ENCODE measurements at regions not wholly inside any gene's neighbourhood (a gene's known extent, or its start where the extent isn't known, plus 50 kb on each side); places are given as distances from the start of the nearest gene placed in this dataset.
"Not testable (repeated sequence)": the region's sequence is repeated elsewhere in the genome, so short reads cannot be mapped to it uniquely, and the experiment has no call there.

DNA sequence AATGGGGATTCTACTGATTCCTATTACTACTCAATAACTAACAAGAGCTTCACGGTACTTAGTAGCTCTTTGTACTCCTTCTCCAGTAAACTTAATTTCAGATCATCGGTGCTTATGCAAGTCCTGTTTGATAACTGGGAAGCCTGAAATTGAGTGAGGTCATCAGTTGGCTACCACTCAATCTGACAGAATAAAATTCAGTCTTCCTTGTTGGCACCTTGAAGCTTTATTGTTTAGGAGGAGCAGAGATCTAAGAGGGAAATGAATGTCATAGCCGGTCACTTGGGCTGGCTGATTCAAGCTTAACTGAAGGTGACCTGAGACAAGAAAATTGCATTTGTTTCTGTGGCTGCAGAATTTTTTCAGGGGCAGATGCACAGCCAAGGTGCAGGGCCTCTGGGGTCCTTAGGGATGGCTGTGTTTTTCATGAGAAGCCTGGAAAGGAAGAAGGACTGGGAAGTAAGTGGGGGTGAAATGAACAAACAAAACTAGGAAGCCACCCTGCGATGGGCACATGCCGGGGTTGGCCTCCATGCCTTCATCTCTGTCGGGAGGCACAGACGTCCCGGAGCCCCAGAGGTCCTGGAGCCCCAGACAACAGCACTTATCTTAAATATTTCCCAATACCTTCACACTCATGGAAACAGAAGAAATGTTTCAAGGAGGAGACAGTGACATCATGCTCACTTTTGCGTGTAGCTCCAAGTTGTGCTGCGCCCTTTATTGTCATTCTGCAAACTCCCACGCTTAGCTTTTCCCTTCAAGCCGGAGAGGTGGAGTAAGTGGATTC, 85.0 kb upstream of the KIF5B start:
- Histone ChIP-seq H3K36me3 (ENCODE audit: control insufficient read depth, insufficient read depth, low read length) (no peaks in the 10 kb centered on the region), H3K27me3 (ENCODE audit: control insufficient read depth, insufficient read depth, low read length) (no peaks in the 10 kb centered on the region), H3K4me1 (ENCODE audit: control insufficient read depth, insufficient read depth, low read length) (peaks cover 35% of the 10 kb centered on the region), H3K27ac (ENCODE audit: low read depth, low read length) (no peak overlapping the region), H3K9ac (ENCODE audit: low read length) (no peak overlapping the region), H3K4me3 (ENCODE audit: low read depth, low read length) (no peak overlapping the region), H3K9me3 (ENCODE audit: control insufficient read depth, insufficient read depth, low read depth, low read length) (peaks cover 5% of the 10 kb centered on the region; the same call in 1 of the 2 replicates)

DNA sequence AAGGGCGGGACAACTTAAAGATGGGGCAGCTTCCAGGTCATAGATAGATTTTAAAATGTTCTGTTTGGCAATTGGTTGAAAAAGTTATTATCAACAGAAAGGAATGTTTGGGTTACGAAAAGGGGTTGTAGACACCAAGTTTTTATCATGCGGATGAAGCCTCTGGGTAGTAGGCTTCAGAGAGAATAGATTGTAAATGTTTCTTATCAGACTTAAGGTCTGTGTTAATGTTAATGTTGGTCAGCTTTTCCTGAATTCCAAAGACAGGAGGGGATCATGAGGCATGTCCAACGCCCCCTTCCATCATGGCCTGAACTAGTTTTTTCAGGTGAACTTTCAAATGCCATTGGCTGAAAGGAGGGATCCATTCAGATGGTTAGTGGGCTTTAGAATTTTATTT, 84.2 kb upstream of the KIF5B start:
- H3K9me3 ChIP-seq (ENCODE audit: control insufficient read depth, insufficient read depth, low read depth, low read length): peaks cover 5% of the 10 kb centered on the region; the same call in 1 of the 2 replicates
- peak overlapping the region; percentile 85; the same call in 1 of the 2 replicates for H3K27ac ChIP-seq (ENCODE audit: low read depth, low read length)
- no peak overlapping the region for H3K4me3 ChIP-seq (ENCODE audit: low read depth, low read length)

DNA sequence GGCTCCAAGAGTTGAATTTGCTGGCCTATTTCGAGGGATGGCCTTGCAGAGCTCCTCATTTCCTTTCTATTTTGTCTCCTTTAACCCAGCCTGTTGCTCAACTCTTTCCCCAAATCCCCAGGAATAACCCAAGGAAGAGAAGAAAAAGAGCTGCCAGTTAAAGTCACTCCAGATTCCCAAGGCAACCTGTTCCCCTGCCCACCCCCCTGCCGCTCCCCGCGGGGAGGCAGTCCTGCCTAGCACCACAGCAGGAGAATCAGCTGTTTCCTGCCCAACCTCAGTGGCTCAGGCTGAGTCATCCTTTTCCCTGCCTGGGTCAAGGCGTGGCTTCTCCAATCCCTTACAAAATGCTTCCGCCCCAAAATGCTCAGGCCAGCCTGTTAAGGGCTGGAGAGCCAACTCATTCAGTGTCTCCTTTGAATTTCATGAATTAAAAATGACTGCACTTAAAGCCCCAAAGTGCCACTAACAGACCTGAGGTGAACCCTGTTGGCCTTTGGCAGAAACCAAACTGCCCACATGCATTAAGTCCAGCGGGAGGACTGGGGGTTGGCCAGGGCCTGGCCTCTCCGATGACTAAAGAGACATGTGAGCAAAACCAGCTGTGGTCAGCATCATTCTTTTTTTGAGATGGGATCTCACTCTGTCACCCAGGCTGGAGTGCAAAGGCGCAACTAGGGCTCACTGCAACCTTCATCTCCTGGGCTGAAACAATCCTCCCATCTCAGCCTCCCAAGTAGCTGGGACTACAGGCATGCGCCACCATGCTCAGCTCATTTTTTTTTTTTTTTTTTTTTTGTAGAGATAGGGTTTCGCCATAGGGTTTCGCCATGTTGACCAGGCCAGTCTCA, 83.2 kb upstream of the KIF5B start:
- H3K9me3 ChIP-seq (ENCODE audit: control insufficient read depth, insufficient read depth, low read depth, low read length): peaks cover 5% of the 10 kb centered on the region; the same call in 1 of the 2 replicates
- no peaks in the 10 kb centered on the region for H3K27me3 ChIP-seq (ENCODE audit: control insufficient read depth, insufficient read depth, low read length)
- H3K4me1 ChIP-seq (ENCODE audit: control insufficient read depth, insufficient read depth, low read length): peaks cover 35% of the 10 kb centered on the region
- no peaks in the 10 kb centered on the region for H3K36me3 ChIP-seq (ENCODE audit: control insufficient read depth, insufficient read depth, low read length)
- peak overlapping the region; percentile 85 for H3K27ac ChIP-seq (ENCODE audit: low read depth, low read length)
- H3K4me3 ChIP-seq (ENCODE audit: low read depth, low read length): peak overlapping the region; percentile 25; the same call in 1 of the 2 replicates
- H3K9ac ChIP-seq (ENCODE audit: low read length): peak overlapping the region; percentile 79

More for the DNA sequence above, 84.2 kb upstream of the KIF5B start:
- peaks cover 35% of the 10 kb centered on the region for H3K4me1 ChIP-seq (ENCODE audit: control insufficient read depth, insufficient read depth, low read length)
- H3K27me3 ChIP-seq (ENCODE audit: control insufficient read depth, insufficient read depth, low read length): no peaks in the 10 kb centered on the region
- peak overlapping the region; percentile 7 for H3K9ac ChIP-seq (ENCODE audit: low read length)
- no peaks in the 10 kb centered on the region for H3K36me3 ChIP-seq (ENCODE audit: control insufficient read depth, insufficient read depth, low read length)

DNA sequence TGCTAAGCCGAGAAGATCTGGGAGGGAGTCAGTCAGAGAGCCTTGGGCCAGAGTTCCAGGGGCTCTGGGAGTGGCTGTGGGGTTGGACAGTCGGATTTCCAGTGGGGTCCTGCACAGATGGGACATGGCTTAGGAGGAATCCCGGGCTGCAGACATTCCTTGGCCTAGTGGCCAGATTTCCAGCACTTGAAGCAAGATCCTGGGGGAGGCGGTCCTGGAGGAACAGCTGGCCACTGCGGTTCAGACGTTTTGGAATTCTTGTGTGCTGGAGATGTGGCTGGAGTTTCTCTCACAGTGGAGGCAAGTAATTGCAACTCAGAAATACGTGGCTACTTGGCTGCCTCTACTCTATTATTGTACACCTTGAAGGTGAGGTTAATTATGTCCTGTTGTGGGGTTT, 80.7 kb upstream of the KIF5B start:
- peaks cover 48% of the 10 kb centered on the region for H3K4me1 ChIP-seq (ENCODE audit: control insufficient read depth, insufficient read depth, low read length)
- H3K36me3 ChIP-seq (ENCODE audit: control insufficient read depth, insufficient read depth, low read length); H3K27me3 ChIP-seq (ENCODE audit: control insufficient read depth, insufficient read depth, low read length); H3K9ac ChIP-seq (ENCODE audit: low read length); H3K4me3 ChIP-seq (ENCODE audit: low read depth, low read length); H3K9me3 ChIP-seq (ENCODE audit: control insufficient read depth, insufficient read depth, low read depth, low read length); H3K27ac ChIP-seq (ENCODE audit: low read depth, low read length): not testable (repeated sequence)

DNA sequence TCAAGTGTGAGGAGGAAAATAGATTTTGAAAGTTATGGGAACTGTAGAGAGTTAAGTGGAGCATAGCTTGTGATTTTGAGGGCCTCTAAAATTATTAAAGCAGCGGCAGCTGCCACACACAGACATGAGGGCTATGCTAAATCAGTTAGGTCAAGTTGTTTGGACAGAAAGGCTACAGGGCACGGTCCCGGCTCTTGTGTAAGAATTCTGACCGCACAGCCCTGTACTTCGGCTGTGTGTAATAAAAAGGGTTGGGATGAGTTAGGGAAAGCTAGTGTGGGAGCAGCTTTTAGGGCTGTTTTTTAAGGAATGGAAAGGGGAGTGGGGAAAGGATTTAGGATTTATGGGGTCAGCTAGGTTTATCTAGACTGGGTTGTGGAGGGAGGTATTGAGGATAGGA, 79.6 kb upstream of the KIF5B start:
- H3K27ac ChIP-seq (ENCODE audit: low read depth, low read length); H3K9me3 ChIP-seq (ENCODE audit: control insufficient read depth, insufficient read depth, low read depth, low read length); H3K9ac ChIP-seq (ENCODE audit: low read length); H3K27me3 ChIP-seq (ENCODE audit: control insufficient read depth, insufficient read depth, low read length); H3K4me3 ChIP-seq (ENCODE audit: low read depth, low read length); H3K36me3 ChIP-seq (ENCODE audit: control insufficient read depth, insufficient read depth, low read length): not testable (repeated sequence)
- peaks cover 45% of the 10 kb centered on the region for H3K4me1 ChIP-seq (ENCODE audit: control insufficient read depth, insufficient read depth, low read length)

DNA sequence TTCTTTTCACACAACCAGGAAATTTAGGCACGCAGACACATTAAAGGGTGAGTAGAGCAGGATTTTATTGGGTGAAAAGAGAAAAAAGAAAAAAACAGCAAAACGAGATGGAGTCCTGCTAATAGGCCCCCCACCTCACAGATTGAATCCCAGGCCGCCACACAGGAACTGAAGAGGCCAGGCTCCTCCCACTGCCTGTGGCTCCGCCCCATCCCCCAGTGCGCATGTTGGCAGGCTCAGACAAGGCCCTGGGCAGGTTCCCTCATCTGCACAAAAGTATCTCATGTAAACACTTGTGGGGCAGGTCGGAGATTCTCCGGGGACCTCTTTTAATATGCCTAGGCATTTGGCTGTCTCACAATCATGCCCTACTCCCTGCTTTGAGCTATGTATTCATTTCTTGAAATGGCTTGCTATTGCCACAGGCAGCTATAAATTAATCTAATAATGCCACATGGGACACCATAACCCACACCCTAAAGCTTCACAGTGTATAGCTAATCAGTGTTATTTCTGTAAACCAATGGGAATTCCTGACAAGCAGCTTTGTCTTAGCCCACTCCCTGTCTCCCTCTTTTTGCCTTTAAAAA, 76.2 kb upstream of the KIF5B start:
- Histone ChIP-seq H3K9ac (ENCODE audit: low read length) (no peak overlapping the region), H3K27me3 (ENCODE audit: control insufficient read depth, insufficient read depth, low read length) (no peaks in the 10 kb centered on the region), H3K4me1 (ENCODE audit: control insufficient read depth, insufficient read depth, low read length) (peaks cover 20% of the 10 kb centered on the region), H3K36me3 (ENCODE audit: control insufficient read depth, insufficient read depth, low read length) (no peaks in the 10 kb centered on the region), H3K27ac (ENCODE audit: low read depth, low read length) (no peak overlapping the region), H3K4me3 (ENCODE audit: low read depth, low read length) (no peak overlapping the region), H3K9me3 (ENCODE audit: control insufficient read depth, insufficient read depth, low read depth, low read length) (0 out of 2 replicates have a peak, but pooled peaks cover 2% of the 10 kb centered on the region)

DNA sequence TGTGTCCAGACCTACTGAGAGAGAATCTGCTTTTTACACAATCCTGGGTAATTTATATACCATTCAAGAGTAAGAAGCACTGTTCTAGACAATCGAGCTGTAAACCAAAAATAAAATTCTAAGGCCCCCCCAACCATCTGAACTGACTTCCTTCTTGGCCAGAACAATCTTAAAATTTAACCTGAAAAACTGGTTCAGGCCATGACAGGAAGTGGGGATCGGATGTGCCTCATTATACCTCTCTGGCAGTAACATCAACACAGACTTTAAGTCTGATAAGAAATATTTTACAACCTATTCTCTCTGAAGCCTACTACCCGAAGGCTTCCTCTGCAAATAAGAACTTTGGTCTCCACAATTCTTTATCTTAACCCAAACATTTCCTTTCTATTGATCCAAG, 75.2 kb upstream of the KIF5B start:
- Histone ChIP-seq H3K27ac (ENCODE audit: low read depth, low read length) (no peak overlapping the region), H3K4me1 (ENCODE audit: control insufficient read depth, insufficient read depth, low read length) (peaks cover 17% of the 10 kb centered on the region), H3K27me3 (ENCODE audit: control insufficient read depth, insufficient read depth, low read length) (no peaks in the 10 kb centered on the region), H3K36me3 (ENCODE audit: control insufficient read depth, insufficient read depth, low read length) (no peaks in the 10 kb centered on the region), H3K4me3 (ENCODE audit: low read depth, low read length) (no peak overlapping the region), H3K9me3 (ENCODE audit: control insufficient read depth, insufficient read depth, low read depth, low read length) (no peaks in the 10 kb centered on the region), H3K9ac (ENCODE audit: low read length) (no peak overlapping the region)

DNA sequence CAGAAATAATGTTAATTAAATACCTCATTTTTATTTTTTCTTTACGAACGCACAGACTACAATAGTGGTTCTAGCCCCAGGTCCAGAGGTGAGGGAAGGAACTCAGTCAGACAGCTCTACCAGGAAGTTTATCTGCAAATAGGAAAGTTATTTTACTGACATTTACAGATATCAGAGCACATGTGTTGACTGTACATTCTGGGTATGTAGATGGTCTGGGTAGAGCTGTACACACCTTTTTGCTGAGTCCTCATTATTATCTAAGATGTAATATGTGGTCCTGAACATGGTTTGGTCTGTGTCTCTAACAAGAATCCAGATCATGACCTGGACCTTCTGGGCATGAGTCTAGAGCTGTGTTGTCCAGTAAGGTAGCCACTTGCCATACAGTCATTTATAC, 74.6 kb upstream of the KIF5B start:
- Histone ChIP-seq H3K36me3 (ENCODE audit: control insufficient read depth, insufficient read depth, low read length) (no peaks in the 10 kb centered on the region), H3K9me3 (ENCODE audit: control insufficient read depth, insufficient read depth, low read depth, low read length) (no peaks in the 10 kb centered on the region), H3K9ac (ENCODE audit: low read length) (no peak overlapping the region), H3K4me1 (ENCODE audit: control insufficient read depth, insufficient read depth, low read length) (peaks cover 17% of the 10 kb centered on the region), H3K4me3 (ENCODE audit: low read depth, low read length) (no peak overlapping the region), H3K27ac (ENCODE audit: low read depth, low read length) (no peak overlapping the region), H3K27me3 (ENCODE audit: control insufficient read depth, insufficient read depth, low read length) (no peaks in the 10 kb centered on the region)

DNA sequence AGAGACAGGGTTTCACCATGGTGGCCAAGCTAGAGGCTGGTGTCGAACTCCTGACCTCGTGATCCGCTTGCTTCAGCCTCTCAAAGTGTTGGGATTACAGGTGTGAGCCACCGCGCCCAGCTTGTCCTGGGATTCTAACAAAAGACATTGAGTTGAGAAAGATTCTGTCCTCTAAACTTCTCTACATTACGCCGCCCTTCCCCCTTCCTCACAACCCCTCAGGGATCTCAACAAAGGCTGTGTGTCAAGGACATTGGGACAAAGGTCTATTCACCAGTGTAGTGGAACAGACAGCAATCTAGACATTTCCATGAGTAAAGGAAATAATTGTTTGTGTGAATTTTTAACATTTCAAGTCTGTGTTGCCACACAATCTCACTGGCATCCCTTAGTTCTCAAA, 68.8 kb upstream of the KIF5B start:
- no peak overlapping the region for H3K4me3 ChIP-seq (ENCODE audit: low read depth, low read length)
- no peak overlapping the region for H3K9ac ChIP-seq (ENCODE audit: low read length)
- no peaks in the 10 kb centered on the region for H3K4me1 ChIP-seq (ENCODE audit: control insufficient read depth, insufficient read depth, low read length)
- H3K36me3 ChIP-seq (ENCODE audit: control insufficient read depth, insufficient read depth, low read length): no peaks in the 10 kb centered on the region
- no peaks in the 10 kb centered on the region; the same call in 1 of the 2 replicates for H3K9me3 ChIP-seq (ENCODE audit: control insufficient read depth, insufficient read depth, low read depth, low read length)
- no peak overlapping the region for H3K27ac ChIP-seq (ENCODE audit: low read depth, low read length)
- no peaks in the 10 kb centered on the region for H3K27me3 ChIP-seq (ENCODE audit: control insufficient read depth, insufficient read depth, low read length)

DNA sequence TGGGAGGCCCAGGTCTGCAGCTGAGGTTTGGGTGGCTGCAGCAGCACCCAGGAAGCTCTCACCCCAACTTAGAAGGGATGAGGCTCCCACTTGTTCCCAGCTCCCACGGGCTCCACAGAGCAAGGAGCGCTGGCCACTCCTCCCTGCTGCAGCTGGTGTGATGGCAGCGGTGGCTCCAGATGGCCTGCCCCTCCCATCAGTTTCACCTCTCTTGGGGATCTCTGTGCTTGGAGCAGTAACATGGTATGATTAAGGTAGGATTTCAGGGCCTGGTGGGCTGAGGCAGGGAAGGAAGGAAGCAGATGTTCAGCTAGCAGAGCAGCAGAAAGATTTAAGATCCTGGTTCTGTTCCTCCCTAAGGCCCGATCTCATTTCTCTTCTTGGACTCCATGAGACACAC, 66.8 kb upstream of the KIF5B start:
- H3K9me3 ChIP-seq (ENCODE audit: control insufficient read depth, insufficient read depth, low read depth, low read length): no peaks in the 10 kb centered on the region; the same call in 1 of the 2 replicates
- no peak overlapping the region for H3K4me3 ChIP-seq (ENCODE audit: low read depth, low read length)
- no peaks in the 10 kb centered on the region for H3K4me1 ChIP-seq (ENCODE audit: control insufficient read depth, insufficient read depth, low read length)
- no peak overlapping the region for H3K9ac ChIP-seq (ENCODE audit: low read length)
- no peaks in the 10 kb centered on the region for H3K36me3 ChIP-seq (ENCODE audit: control insufficient read depth, insufficient read depth, low read length)
- no peak overlapping the region for H3K27ac ChIP-seq (ENCODE audit: low read depth, low read length)
- no peaks in the 10 kb centered on the region for H3K27me3 ChIP-seq (ENCODE audit: control insufficient read depth, insufficient read depth, low read length)

DNA sequence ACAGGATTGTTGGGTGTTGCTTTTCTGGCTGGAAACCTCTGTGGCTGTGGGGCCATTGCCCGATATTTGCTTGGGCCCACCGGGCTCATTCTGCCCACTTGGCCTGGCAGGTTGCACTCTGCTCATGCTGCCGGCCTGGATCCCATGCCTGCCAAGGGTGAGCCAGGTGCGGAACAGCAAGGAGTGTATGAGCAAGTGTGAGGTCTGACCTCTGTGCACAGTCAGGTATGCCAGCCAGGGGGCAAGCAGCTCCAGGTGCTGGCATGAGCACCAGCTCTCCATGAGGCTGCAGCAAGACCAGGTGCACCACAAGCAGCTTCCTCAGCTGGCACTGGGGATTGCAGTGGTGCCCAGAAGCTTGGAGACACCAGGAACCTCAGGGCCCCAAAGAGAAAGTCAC, 65.4 kb upstream of the KIF5B start:
- Histone ChIP-seq H3K9me3 (ENCODE audit: control insufficient read depth, insufficient read depth, low read depth, low read length) (no peaks in the 10 kb centered on the region; the same call in 1 of the 2 replicates), H3K36me3 (ENCODE audit: control insufficient read depth, insufficient read depth, low read length) (no peaks in the 10 kb centered on the region), H3K4me3 (ENCODE audit: low read depth, low read length) (no peak overlapping the region), H3K27ac (ENCODE audit: low read depth, low read length) (no peak overlapping the region), H3K9ac (ENCODE audit: low read length) (no peak overlapping the region), H3K27me3 (ENCODE audit: control insufficient read depth, insufficient read depth, low read length) (no peaks in the 10 kb centered on the region), H3K4me1 (ENCODE audit: control insufficient read depth, insufficient read depth, low read length) (no peaks in the 10 kb centered on the region)

Data from HUES6 (cell line).